ENCODE measurements at regions not wholly inside any gene's neighbourhood (a gene's known extent, or its start where the extent isn't known, plus 50 kb on each side); places are given as distances from the start of the nearest gene placed in this dataset.

DNA sequence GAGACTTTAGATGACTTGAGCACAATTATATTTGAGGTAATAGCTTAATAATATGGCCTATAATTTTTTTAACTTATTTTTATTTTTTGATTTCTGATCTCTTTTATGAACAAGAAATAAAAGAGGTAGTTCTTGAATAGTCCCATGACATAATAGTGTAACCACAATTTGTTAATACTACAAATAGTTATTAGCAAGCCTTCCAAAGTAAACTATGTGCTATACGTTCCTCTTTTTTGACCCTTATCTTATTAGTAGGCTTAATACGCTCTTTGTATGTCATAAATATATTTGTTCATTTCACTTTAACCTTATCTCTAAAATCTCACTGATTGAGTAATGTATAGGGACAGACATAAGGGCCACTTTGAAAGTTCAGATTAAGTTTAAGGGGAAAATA lies 78.7 kb upstream of the NR4A3 start:
- Histone ChIP-seq H4K5ac (ENCODE audit: insufficient read length, low read depth, low read length) (no peak overlapping the region), H2BK5ac (ENCODE audit: insufficient read length, low read length) (no peak overlapping the region), H2BK15ac (ENCODE audit: low read depth, low read length) (no peak overlapping the region), H2AFZ (ENCODE audit: low read length) (no peak overlapping the region), H3K27ac (ENCODE audit: insufficient read length, low read depth, low read length) (no peak overlapping the region), H3K4ac (ENCODE audit: low read depth, low read length) (no peak overlapping the region), H3K9ac (ENCODE audit: extremely low read depth, insufficient read length, low read length) (no peak overlapping the region), H3K18ac (ENCODE audit: insufficient read length, low read depth, low read length) (no peak overlapping the region), H2AK5ac (ENCODE audit: insufficient read length, low read length) (no peak overlapping the region), H3K4me1 (ENCODE audit: insufficient read depth, low read length) (no peaks in the 10 kb centered on the region), H3K23me2 (ENCODE audit: insufficient read length, low read depth, low read length, poor library complexity, severe bottlenecking) (no peaks in the 10 kb centered on the region), H3K14ac (ENCODE audit: insufficient read depth, low read length) (no peak overlapping the region), H3K79me2 (ENCODE audit: insufficient read depth, low read length) (no peaks in the 10 kb centered on the region), H2BK120ac (ENCODE audit: low read depth, low read length, poor library complexity, severe bottlenecking) (no peak overlapping the region), H4K91ac (ENCODE audit: insufficient read length, low read depth, low read length) (no peak overlapping the region), H3K56ac (ENCODE audit: insufficient read length, low read depth, low read length) (no peak overlapping the region), H3K4me2 (ENCODE audit: insufficient read depth, insufficient read length, low read length) (no peak overlapping the region), H4K20me1 (ENCODE audit: control insufficient read depth, insufficient read depth, insufficient read length) (no peaks in the 10 kb centered on the region), H3T11ph (ENCODE audit: low read length) (no peak overlapping the region), H3K9me3 (ENCODE audit: control insufficient read depth, low read depth, low read length) (no peaks in the 10 kb centered on the region), H3K27me3 (ENCODE audit: insufficient read depth, low read length) (no peaks in the 10 kb centered on the region), H2BK20ac (ENCODE audit: low read depth, low read length, poor library complexity, severe bottlenecking) (no peak overlapping the region), H4K8ac (replicated peaks; ENCODE audit: insufficient read length, low read depth, low read length) (no peak overlapping the region), H2BK12ac (ENCODE audit: insufficient read length, low read depth, low read length) (no peak overlapping the region), H3K23ac (ENCODE audit: insufficient read length, low read depth, low read length) (no peak overlapping the region), H3K79me1 (ENCODE audit: insufficient read depth, low read depth, low read length, poor library complexity, severe bottlenecking) (no peaks in the 10 kb centered on the region)
- WGBS (ENCODE audit: extremely low coverage, insufficient read length, low lambda C conversion rate), result no CpG with 5 or more reads among the region's 2 CpGs
- H3K27me3 Mint-ChIP-seq (ENCODE audit: low read depth), result no peaks in the 10 kb centered on the region
- H3K36me3 Mint-ChIP-seq (ENCODE audit: insufficient read depth in 1 of 3, low read depth in 3 of 3), result no peaks in the 10 kb centered on the region
- no peak overlapping the region for H3K27ac Mint-ChIP-seq
- no peak for DNase-seq
- H3K4me3 Mint-ChIP-seq, result no peak overlapping the region
- no peaks in the 10 kb centered on the region for H3K9me3 Mint-ChIP-seq
- peaks cover 14 to 15% of the 10 kb centered on the region in 2 experiments for H3K4me1 Mint-ChIP-seq
- TF ChIP-seq, protein P1, sequence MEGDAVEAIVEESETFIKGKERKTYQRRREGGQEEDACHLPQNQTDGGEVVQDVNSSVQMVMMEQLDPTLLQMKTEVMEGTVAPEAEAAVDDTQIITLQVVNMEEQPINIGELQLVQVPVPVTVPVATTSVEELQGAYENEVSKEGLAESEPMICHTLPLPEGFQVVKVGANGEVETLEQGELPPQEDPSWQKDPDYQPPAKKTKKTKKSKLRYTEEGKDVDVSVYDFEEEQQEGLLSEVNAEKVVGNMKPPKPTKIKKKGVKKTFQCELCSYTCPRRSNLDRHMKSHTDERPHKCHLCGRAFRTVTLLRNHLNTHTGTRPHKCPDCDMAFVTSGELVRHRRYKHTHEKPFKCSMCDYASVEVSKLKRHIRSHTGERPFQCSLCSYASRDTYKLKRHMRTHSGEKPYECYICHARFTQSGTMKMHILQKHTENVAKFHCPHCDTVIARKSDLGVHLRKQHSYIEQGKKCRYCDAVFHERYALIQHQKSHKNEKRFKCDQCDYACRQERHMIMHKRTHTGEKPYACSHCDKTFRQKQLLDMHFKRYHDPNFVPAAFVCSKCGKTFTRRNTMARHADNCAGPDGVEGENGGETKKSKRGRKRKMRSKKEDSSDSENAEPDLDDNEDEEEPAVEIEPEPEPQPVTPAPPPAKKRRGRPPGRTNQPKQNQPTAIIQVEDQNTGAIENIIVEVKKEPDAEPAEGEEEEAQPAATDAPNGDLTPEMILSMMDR (conservative IDR thresholded peaks at IDR 0.05), result no peak
